Panc1 (cell line): ENCODE measurements at regions not wholly inside any gene's neighbourhood (a gene's known extent, or its start where the extent isn't known, plus 50 kb on each side); places are given as distances from the start of the nearest gene placed in this dataset.
"Not testable (repeated sequence)": the region's sequence is repeated elsewhere in the genome, so short reads cannot be mapped to it uniquely, and the experiment has no call there.

Experiments used
- ATAC-seq: fragments of 200-7000 bp; cut with Tn5 transposase; 2 replicates; pipeline ENCODE4 v1.9.1; 2020; ENCODE audit warnings: mild to moderate bottlenecking, moderate library complexity
- BruUV-seq: library from RNA; stranded (reverse); fragments of 400-500 nt; replicated peaks from 2 replicates; lab custom pipeline; 2021; lab: Mats Ljungman, UMichigan
- CTCF ChIA-PET: fragments of 300-600 bp; sonication (Branson Sonifier 250); formaldehyde crosslinking; loops from one replicate; lab custom pipeline; 2022; ENCODE audit warnings: antibody characterized with exemption; lab: Charles Lee
- POLR2A ChIA-PET: fragments of 300-600 bp; sonication (Branson Sonifier 250); formaldehyde crosslinking; loops from one replicate; lab custom pipeline; 2022; ENCODE audit warnings: antibody characterized with exemption; lab: Charles Lee
- DNase-seq: peaks from one replicate; pipeline ENCODE4 v3.0.0-alpha.2; 2010; ENCODE audit warnings: low read depth, low spot score
- H3K27ac ChIP-seq: 2 replicates; pipeline ENCODE4 v1.5.1; 2011; ENCODE audit warnings: mild to moderate bottlenecking, low read length, inconsistent platforms
- H3K27me3 ChIP-seq: fragments of 200-500 bp; sonication (Bioruptor generic); 2 replicates; pipeline ENCODE4 v1.6.0; 2014; ENCODE audit warnings: low read length, inconsistent platforms; ENCODE audit not compliant: control insufficient read depth, insufficient read depth
- H3K36me3 ChIP-seq: fragments of 200-500 bp; sonication (Bioruptor generic); 2 replicates; pipeline ENCODE4 v1.5.1; 2014; ENCODE audit warnings: inconsistent platforms, mild to moderate bottlenecking, low read length, moderate library complexity; ENCODE audit not compliant: control insufficient read depth, insufficient read depth
- H3K4me1 ChIP-seq: 2 replicates; pipeline ENCODE4 v1.5.1; 2011; ENCODE audit warnings: inconsistent platforms, mild to moderate bottlenecking, low read length, moderate library complexity; ENCODE audit not compliant: control insufficient read depth, insufficient read depth
- H3K4me3 ChIP-seq, 2 experiments: 2 replicates each; pipeline ENCODE4 v1.5.1; 2011 to 2012; ENCODE audit warnings: low read depth in 2 of 2, low read length in 2 of 2, mild to moderate bottlenecking in 2 of 2, inconsistent platforms in 1 of 2, moderate library complexity in 1 of 2
- H3K9me3 ChIP-seq: fragments of 200-500 bp; sonication (Bioruptor generic); 2 replicates; pipeline ENCODE4 v1.5.1; 2014; ENCODE audit warnings: low read depth, mild to moderate bottlenecking, inconsistent platforms, low read length, moderate library complexity; ENCODE audit not compliant: control insufficient read depth, insufficient read depth
- POLR2AphosphoS5 ChIP-seq: IDR thresholded peaks from 2 replicates; pipeline ENCODE4 v1.6.1; 2012; ENCODE audit warnings: mild to moderate bottlenecking, low read depth, low read length, moderate library complexity
- SIN3A ChIP-seq: IDR thresholded peaks from 2 replicates; pipeline ENCODE4 v1.6.1; 2012; ENCODE audit warnings: low read depth, mild to moderate bottlenecking, low read length, moderate library complexity, borderline replicate concordance; ENCODE audit not compliant: insufficient read depth
- TCF7L2 ChIP-seq: IDR thresholded peaks from 2 replicates; pipeline ENCODE4 v1.6.1; 2011; ENCODE audit warnings: mild to moderate bottlenecking, low read depth, low read length, inconsistent platforms
- in situ Hi-C: cut with HindIII; loops from 2 replicates; pipeline ENCODE4 v1.10.0; 2016; ENCODE audit warnings: low sequenced_read_pairs, low pct_unique_long_range_greater_than_20kb
- intact Hi-C: fragments of 100-400 bp; cut with micrococcal nuclease; formaldehyde crosslinking; loops from one replicate; pipeline ENCODE4 v1.10.0; 2022; ENCODE audit not compliant: unreplicated experiment
- TF ChIP-seq, protein P1 (sequence below): fragments of 450-650 bp; IDR thresholded peaks from 2 replicates; pipeline ENCODE4 v1.5.1; 2017; ENCODE audit warnings: mild to moderate bottlenecking

DNA sequence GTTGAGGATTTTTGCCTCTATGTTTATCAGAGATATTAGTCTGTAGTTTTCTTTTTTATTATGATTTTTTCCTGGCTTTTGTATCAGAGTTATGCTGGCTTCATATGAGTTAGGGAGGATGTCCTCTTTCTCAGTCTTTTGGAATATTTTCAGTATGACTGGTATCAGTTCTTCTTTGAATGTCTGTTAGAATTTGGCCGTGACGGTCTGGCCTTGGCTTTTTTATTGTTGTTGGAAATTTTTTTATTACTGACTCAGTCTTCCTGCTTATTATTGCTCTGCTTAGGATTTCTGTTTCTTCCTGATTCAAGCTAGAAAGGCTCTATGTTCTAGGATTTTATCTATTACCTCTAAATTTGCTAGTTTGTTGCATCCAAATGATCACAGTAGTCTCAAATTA is 421.9 kb downstream of the CDH10 start:
- Histone ChIP-seq H3K36me3 (no peaks in the 10 kb centered on the region), H3K4me1 (no peaks in the 10 kb centered on the region), H3K27ac (no peak overlapping the region), H3K4me3 (no peak overlapping the region), H3K9me3 (no peaks in the 10 kb centered on the region), H3K27me3 (no peaks in the 10 kb centered on the region)
- intact Hi-C loops = no loop called here
- in situ Hi-C loops = no loop called here
- no TSS peak for BruUV-seq
- TF ChIP-seq, protein P1, sequence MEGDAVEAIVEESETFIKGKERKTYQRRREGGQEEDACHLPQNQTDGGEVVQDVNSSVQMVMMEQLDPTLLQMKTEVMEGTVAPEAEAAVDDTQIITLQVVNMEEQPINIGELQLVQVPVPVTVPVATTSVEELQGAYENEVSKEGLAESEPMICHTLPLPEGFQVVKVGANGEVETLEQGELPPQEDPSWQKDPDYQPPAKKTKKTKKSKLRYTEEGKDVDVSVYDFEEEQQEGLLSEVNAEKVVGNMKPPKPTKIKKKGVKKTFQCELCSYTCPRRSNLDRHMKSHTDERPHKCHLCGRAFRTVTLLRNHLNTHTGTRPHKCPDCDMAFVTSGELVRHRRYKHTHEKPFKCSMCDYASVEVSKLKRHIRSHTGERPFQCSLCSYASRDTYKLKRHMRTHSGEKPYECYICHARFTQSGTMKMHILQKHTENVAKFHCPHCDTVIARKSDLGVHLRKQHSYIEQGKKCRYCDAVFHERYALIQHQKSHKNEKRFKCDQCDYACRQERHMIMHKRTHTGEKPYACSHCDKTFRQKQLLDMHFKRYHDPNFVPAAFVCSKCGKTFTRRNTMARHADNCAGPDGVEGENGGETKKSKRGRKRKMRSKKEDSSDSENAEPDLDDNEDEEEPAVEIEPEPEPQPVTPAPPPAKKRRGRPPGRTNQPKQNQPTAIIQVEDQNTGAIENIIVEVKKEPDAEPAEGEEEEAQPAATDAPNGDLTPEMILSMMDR = no peak
- TF ChIP-seq POLR2AphosphoS5 (no peak), TCF7L2 (no peak), SIN3A (no peak)
- ChIA-PET POLR2A (no interaction called here), CTCF (no interaction called here)
- no peak for ATAC-seq
- no peak for DNase-seq

DNA sequence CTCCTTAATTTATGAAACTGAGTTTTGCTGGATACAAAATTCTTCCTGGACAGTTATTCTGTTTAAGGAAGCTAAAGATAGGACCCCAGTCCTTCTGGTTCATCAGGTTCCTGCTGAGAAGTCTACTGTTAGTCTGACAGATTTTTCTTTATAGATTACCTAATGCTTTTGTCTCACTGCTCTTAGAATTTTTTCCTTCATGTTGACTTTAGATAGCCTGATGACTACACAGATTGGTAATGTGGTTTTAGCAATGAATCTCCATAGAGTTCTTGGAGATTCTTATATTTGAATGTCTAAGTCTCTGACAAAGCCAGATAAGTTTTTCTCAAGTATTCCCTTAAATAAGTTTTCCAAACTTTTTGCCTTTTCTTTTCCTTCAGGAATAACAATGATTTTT is 419.7 kb downstream of the CDH10 start:
- DNase-seq (no peak), ATAC-seq (no peak)
- Histone ChIP-seq H3K4me1 (no peaks in the 10 kb centered on the region), H3K27me3 (no peaks in the 10 kb centered on the region), H3K36me3 (no peaks in the 10 kb centered on the region), H3K27ac (no peak overlapping the region), H3K4me3 (no peak overlapping the region), H3K9me3 (no peaks in the 10 kb centered on the region)
- in situ Hi-C loops = no loop called here
- no peak for TF ChIP-seq SIN3A
- no TSS peak for BruUV-seq
- CTCF ChIA-PET = no interaction called here
- intact Hi-C loops = no loop called here
- POLR2A ChIA-PET = no interaction called here

DNA sequence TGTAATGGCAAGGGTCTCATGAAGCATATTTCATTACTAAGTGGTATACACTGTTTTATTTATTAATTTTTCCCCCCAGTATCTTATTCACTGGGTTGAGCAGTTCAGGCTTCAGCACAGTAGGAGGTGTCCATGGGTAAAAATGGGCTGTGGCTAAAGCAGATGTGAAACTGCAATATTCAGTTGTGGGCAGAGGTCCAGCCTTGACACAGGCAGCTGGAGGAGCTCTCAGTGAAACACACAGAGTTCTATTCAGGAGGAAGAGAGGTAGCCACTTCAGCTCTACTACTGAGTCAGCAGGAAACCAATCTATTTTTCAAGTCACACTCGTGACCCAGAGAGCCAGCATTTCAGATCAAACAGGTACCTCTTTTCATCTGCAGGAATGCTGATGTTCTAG is 418.3 kb downstream of the CDH10 start:
- in situ Hi-C loops (no loop called here), intact Hi-C loops (no loop called here)
- no peaks in the 10 kb centered on the region for H3K4me1 ChIP-seq
- no peak overlapping the region for H3K4me3 ChIP-seq
- no peak overlapping the region for H3K27ac ChIP-seq
- POLR2A ChIA-PET = no interaction called here
- TF ChIP-seq POLR2AphosphoS5 (no peak), TCF7L2 (no peak)
- TF ChIP-seq, protein P1 = no peak
- H3K9me3 ChIP-seq = no peaks in the 10 kb centered on the region
- H3K27me3 ChIP-seq = no peaks in the 10 kb centered on the region
- no TSS peak for BruUV-seq
- H3K36me3 ChIP-seq = no peaks in the 10 kb centered on the region
- no peak for DNase-seq
- ATAC-seq = no peak
- CTCF ChIA-PET = no interaction called here

DNA sequence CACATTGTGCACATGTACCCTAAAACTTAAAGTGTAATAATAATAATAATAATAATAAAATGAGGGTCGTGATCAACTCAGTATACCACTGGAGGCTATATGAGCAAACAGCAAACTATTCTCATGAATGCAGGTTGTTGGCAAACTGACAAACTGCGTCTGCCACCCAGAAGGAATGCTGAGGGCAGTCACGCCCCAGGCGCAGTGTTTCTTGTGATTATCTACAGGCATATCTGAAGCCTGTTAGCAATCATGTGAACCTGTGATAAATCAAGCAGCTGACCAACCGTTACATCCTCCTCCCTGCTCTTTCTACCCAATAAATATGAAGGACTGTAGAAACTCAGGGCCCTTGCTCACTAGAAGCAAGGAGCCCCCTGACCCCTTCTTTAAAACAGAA is 416.9 kb downstream of the CDH10 start:
- POLR2A ChIA-PET, intact Hi-C loops, DNase-seq: not testable (repeated sequence)

More for the DNA sequence above, 416.9 kb downstream of the CDH10 start:
- in situ Hi-C loops, H3K36me3 ChIP-seq, H3K27ac ChIP-seq, ATAC-seq, BruUV-seq, H3K27me3 ChIP-seq, H3K4me1 ChIP-seq, H3K9me3 ChIP-seq, H3K4me3 ChIP-seq, CTCF ChIA-PET: not testable (repeated sequence)
